OCI-LY1 (cell line): ENCODE measurements at regions not wholly inside any gene's neighbourhood (a gene's known extent, or its start where the extent isn't known, plus 50 kb on each side); places are given as distances from the start of the nearest gene placed in this dataset.

ENCODE experiments used
- H2AFZ ChIP-seq: fragments of 200-600 bp; sonication (generic), shearing (Covaris generic); 2 replicates; pipeline ENCODE4 v1.6.0; 2014; ENCODE audit warnings: antibody characterized with exemption, mild to moderate bottlenecking, low read length
- H3F3A ChIP-seq: fragments of 200-600 bp; sonication (generic), shearing (Covaris generic); 2 replicates; pipeline ENCODE4 v1.6.0; 2014; ENCODE audit warnings: mild to moderate bottlenecking, antibody characterized with exemption, low read length, moderate library complexity; ENCODE audit not compliant: insufficient read depth
- H3K27ac ChIP-seq: fragments of 200-600 bp; sonication (generic); 2 replicates; pipeline ENCODE4 v1.5.1; 2014; ENCODE audit warnings: low read length, mixed run types, mild to moderate bottlenecking, low read depth; ENCODE audit not compliant: poor library complexity, severe bottlenecking
- H3K27me3 ChIP-seq: fragments of 200-600 bp; sonication (generic); 2 replicates; pipeline ENCODE4 v1.6.0; 2014; ENCODE audit warnings: antibody characterized with exemption, mild to moderate bottlenecking, low read length, moderate library complexity; ENCODE audit not compliant: insufficient read depth
- H3K36me3 ChIP-seq: fragments of 200-600 bp; sonication (generic); 2 replicates; pipeline ENCODE4 v1.6.1; 2014; ENCODE audit warnings: mild to moderate bottlenecking, antibody characterized with exemption, low read length, moderate library complexity, mixed read lengths; ENCODE audit not compliant: insufficient read depth
- H3K4me1 ChIP-seq: fragments of 200-600 bp; sonication (generic); 2 replicates; pipeline ENCODE4 v1.5.1; 2014; ENCODE audit warnings: mild to moderate bottlenecking, low read length, moderate library complexity; ENCODE audit not compliant: insufficient read depth, severe bottlenecking
- H3K4me2 ChIP-seq: fragments of 200-600 bp; sonication (generic), shearing (Covaris generic); 2 replicates; pipeline ENCODE4 v1.6.1; 2014; ENCODE audit warnings: low read length
- H3K4me3 ChIP-seq: fragments of 200-600 bp; sonication (generic); 2 replicates; pipeline ENCODE4 v1.5.1; 2014; ENCODE audit warnings: low read length, low read depth, mild to moderate bottlenecking, mixed read lengths; ENCODE audit not compliant: poor library complexity, severe bottlenecking
- H3K79me2 ChIP-seq: fragments of 200-600 bp; shearing (Covaris generic); 2 replicates; pipeline ENCODE4 v1.6.1; 2016; ENCODE audit warnings: mixed run types, low read length, mixed read lengths; ENCODE audit not compliant: insufficient read depth
- H3K9ac ChIP-seq: fragments of 200-600 bp; sonication (generic), shearing (Covaris generic); 2 replicates; pipeline ENCODE4 v1.6.1; 2014; ENCODE audit warnings: mild to moderate bottlenecking, low read length, mixed read lengths
- H3K9me2 ChIP-seq: fragments of 200-600 bp; sonication (generic), shearing (Covaris generic); 2 replicates; pipeline ENCODE4 v1.6.1; 2014; ENCODE audit warnings: low read depth, mild to moderate bottlenecking, low read length, mixed read lengths
- H3K9me3 ChIP-seq: fragments of 200-600 bp; shearing (Covaris generic); 2 replicates; pipeline ENCODE4 v1.6.1; 2014; ENCODE audit warnings: low read length, mixed read lengths
- H4K20me1 ChIP-seq: fragments of 200-600 bp; sonication (generic), shearing (Covaris generic); 2 replicates; pipeline ENCODE4 v1.6.0; 2016; ENCODE audit warnings: mild to moderate bottlenecking, low read length; ENCODE audit not compliant: insufficient read depth
- EZH2 ChIP-seq: fragments of 200-600 bp; sonication (generic), shearing (Covaris generic); IDR thresholded peaks from 2 replicates; pipeline ENCODE4 v1.8.0; 2017; ENCODE audit warnings: borderline replicate concordance, mixed run types, mild to moderate bottlenecking, antibody characterized with exemption, low read length, moderate library complexity, mixed read lengths
- TF ChIP-seq, protein P1 (sequence below): fragments of 200-600 bp; sonication (generic), shearing (Covaris generic); IDR thresholded peaks from 2 replicates; pipeline ENCODE4 v1.5.1; 2017; ENCODE audit warnings: mild to moderate bottlenecking, antibody characterized with exemption, low read length, moderate library complexity, mixed read lengths

DNA sequence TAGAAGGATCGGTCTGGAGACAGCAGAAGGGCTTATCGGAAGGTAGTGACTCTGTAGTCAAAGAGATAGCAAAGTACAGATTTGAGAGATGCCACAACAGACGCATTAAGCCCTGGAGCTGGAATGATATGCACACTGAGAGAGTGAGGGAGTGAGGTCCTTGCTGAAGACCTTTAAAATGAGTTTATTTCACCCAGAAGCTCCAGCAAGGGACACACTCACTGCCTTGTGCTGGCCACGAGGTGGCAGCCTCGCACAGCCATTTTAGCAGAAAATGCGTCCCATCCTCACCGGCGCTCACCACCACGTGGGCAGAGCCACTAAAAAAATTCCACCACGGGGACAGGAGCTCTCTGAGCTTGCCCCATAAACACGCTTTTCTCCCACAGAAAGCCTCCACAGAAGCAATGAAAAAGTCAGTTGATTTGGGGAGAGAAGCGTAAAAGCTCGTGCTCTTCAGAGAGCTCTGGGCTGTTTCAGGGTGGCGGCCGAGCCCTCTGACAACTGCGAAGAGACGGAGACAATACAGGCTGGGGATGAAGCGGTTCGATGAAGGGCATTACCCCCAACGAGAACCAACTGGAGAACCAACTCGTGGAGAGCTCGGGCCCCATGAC lies 163.0 kb upstream of the KLF14 start:
- no peaks in the 10 kb centered on the region for H4K20me1 ChIP-seq
- peak overlapping the region; percentile 43; the same call in 1 of the 2 replicates for H3K9ac ChIP-seq
- H3K27ac ChIP-seq = peak overlapping the region; percentile 85
- TF ChIP-seq, protein P1, sequence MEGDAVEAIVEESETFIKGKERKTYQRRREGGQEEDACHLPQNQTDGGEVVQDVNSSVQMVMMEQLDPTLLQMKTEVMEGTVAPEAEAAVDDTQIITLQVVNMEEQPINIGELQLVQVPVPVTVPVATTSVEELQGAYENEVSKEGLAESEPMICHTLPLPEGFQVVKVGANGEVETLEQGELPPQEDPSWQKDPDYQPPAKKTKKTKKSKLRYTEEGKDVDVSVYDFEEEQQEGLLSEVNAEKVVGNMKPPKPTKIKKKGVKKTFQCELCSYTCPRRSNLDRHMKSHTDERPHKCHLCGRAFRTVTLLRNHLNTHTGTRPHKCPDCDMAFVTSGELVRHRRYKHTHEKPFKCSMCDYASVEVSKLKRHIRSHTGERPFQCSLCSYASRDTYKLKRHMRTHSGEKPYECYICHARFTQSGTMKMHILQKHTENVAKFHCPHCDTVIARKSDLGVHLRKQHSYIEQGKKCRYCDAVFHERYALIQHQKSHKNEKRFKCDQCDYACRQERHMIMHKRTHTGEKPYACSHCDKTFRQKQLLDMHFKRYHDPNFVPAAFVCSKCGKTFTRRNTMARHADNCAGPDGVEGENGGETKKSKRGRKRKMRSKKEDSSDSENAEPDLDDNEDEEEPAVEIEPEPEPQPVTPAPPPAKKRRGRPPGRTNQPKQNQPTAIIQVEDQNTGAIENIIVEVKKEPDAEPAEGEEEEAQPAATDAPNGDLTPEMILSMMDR = peak; percentile 98
- TF ChIP-seq EZH2 = no peak
- H3F3A ChIP-seq = peaks cover 4% of the 10 kb centered on the region; the same call in 1 of the 2 replicates
- H3K9me3 ChIP-seq = no peaks in the 10 kb centered on the region
- peak overlapping the region; percentile 68 for H3K4me2 ChIP-seq
- H3K9me2 ChIP-seq = no peaks in the 10 kb centered on the region
- H3K27me3 ChIP-seq = no peaks in the 10 kb centered on the region
- H3K4me3 ChIP-seq = peak overlapping the region; percentile 44
- no peaks in the 10 kb centered on the region for H3K79me2 ChIP-seq
- peaks cover 55% of the 10 kb centered on the region for H3K4me1 ChIP-seq
- H3K36me3 ChIP-seq = peaks cover 40% of the 10 kb centered on the region
- no peak overlapping the region for H2AFZ ChIP-seq

GRCh38 chr7:130897515-130898419 lies 163.8 kb upstream of the KLF14 start:
- peaks cover 57% of the 10 kb centered on the region for H3K4me1 ChIP-seq
- H3K27ac ChIP-seq = peak overlapping the region; percentile 85
- peak overlapping the region; percentile 43; the same call in 1 of the 2 replicates for H3K9ac ChIP-seq
- no peaks in the 10 kb centered on the region for H3K9me2 ChIP-seq
- peak overlapping the region; percentile 44 for H3K4me3 ChIP-seq
- H3K27me3 ChIP-seq = no peaks in the 10 kb centered on the region
- H3K4me2 ChIP-seq = peak overlapping the region; percentile 68
- H3K79me2 ChIP-seq = no peaks in the 10 kb centered on the region
- no peak overlapping the region for H2AFZ ChIP-seq
- H3K36me3 ChIP-seq = peaks cover 40% of the 10 kb centered on the region
- peaks cover 4% of the 10 kb centered on the region; the same call in 1 of the 2 replicates for H3F3A ChIP-seq
- TF ChIP-seq, protein P1 = peak; percentile 46; the same call in 1 of the 2 replicates
- no peak for TF ChIP-seq EZH2
- no peaks in the 10 kb centered on the region for H3K9me3 ChIP-seq
- H4K20me1 ChIP-seq = no peaks in the 10 kb centered on the region

GRCh38 chr7:130899071-130899560 lies 165.1 kb upstream of the KLF14 start:
- peak overlapping the region; percentile 13 for H3K4me3 ChIP-seq
- TF ChIP-seq, protein P1 = no peak
- TF ChIP-seq EZH2 = no peak
- H3K4me2 ChIP-seq = peak overlapping the region; percentile 68
- peak overlapping the region; percentile 9; the same call in 1 of the 2 replicates for H3K9ac ChIP-seq
- no peaks in the 10 kb centered on the region for H3K9me2 ChIP-seq
- no peaks in the 10 kb centered on the region for H4K20me1 ChIP-seq
- H3K9me3 ChIP-seq = no peaks in the 10 kb centered on the region
- no peak overlapping the region for H2AFZ ChIP-seq
- peak overlapping the region; percentile 85 for H3K27ac ChIP-seq
- peaks cover 50% of the 10 kb centered on the region for H3K36me3 ChIP-seq
- no peaks in the 10 kb centered on the region for H3K27me3 ChIP-seq
- peaks cover 68% of the 10 kb centered on the region for H3K4me1 ChIP-seq
- H3K79me2 ChIP-seq = no peaks in the 10 kb centered on the region
- peaks cover 4% of the 10 kb centered on the region; the same call in 1 of the 2 replicates for H3F3A ChIP-seq
